ENCODE measurements at regions not wholly inside any gene's neighbourhood (a gene's known extent, or its start where the extent isn't known, plus 50 kb on each side); places are given as distances from the start of the nearest gene placed in this dataset.

DNA sequence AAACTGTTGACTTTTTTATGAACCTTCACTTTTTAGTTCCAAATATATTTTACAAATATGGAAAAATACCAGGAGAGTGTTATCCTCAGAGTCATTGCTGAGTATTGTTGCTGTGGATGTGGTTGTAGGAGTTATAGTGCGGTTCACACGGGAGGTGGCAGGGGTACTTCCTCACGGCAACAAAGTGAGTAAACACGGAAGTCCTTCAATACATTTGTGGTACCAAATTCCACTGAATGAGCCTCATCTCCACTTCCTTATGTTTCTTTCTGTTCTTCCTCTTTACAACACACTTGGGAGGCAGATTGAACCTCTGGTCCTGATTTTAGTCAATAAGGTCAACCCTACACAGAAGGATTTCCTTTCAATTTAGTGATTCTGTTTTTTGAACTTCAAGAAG is 371.8 kb downstream of the BTBD3 start:
- H3K9me3 ChIP-seq (ENCODE audit: insufficient read depth in 2 of 2, low read depth in 1 of 2, low read length in 1 of 2): no peaks in the 10 kb centered on the region
- no peak overlapping the region for H3K4me3 ChIP-seq (ENCODE audit: extremely low read depth in 1 of 4, insufficient read depth in 2 of 4, low read depth in 3 of 4, low read length in 4 of 4)
- H2BK20ac ChIP-seq (ENCODE audit: low read length): no peak overlapping the region
- H4K20me1 ChIP-seq (replicated peaks in 1 of 2; ENCODE audit: control insufficient read depth in 1 of 2, insufficient read depth in 2 of 2, low read length in 2 of 2): no peaks in the 10 kb centered on the region
- no peaks in the 10 kb centered on the region for H3K36me3 ChIP-seq (ENCODE audit: control insufficient read depth in 2 of 4, insufficient read depth in 4 of 4, low read length in 3 of 4)
- no peak overlapping the region for H2BK12ac ChIP-seq (ENCODE audit: low read depth, low read length)
- no peak overlapping the region for H4K91ac ChIP-seq (replicated peaks; ENCODE audit: insufficient read length, low read length)
- H2AFZ ChIP-seq (ENCODE audit: low read length): no peak overlapping the region
- DNase-seq (ENCODE audit: low read depth in 1 of 2, low spot score in 2 of 2) (no peak), FAIRE-seq (no peak)
- no peak overlapping the region for H3K56ac ChIP-seq (replicated peaks; ENCODE audit: insufficient read length, low read depth, low read length)
- H3K14ac ChIP-seq (ENCODE audit: insufficient read length): no peak overlapping the region
- H3K9ac ChIP-seq (replicated peaks in 1 of 4; ENCODE audit: extremely low read depth in 1 of 4, low read depth in 3 of 4, low read length in 3 of 4): no peak overlapping the region
- H3K4me2 ChIP-seq (ENCODE audit: insufficient read depth in 1 of 2, low read depth in 2 of 2, low read length in 2 of 2): no peak overlapping the region
- no peak overlapping the region for H2AK5ac ChIP-seq (ENCODE audit: low read depth, low read length)
- H3K23ac ChIP-seq (ENCODE audit: insufficient read length): no peak overlapping the region
- no peak overlapping the region for H2BK15ac ChIP-seq (ENCODE audit: low read length)
- H2BK120ac ChIP-seq (replicated peaks; ENCODE audit: low read depth, low read length): no peak overlapping the region
- WGBS, 2 experiments (ENCODE audit: extremely low coverage in 1 of 2, insufficient coverage in 1 of 2, insufficient read length in 1 of 2, insufficient replicate concordance in 2 of 2, low coverage in 1 of 2, low lambda C conversion rate in 2 of 2, missing lambda C conversion rate in 1 of 2): 91% methylated on average over 4 of the region's 4 CpGs; no CpG with 5 or more reads in 1 of the 2 experiments
- CTCF ChIA-PET (ENCODE audit: partially characterized antibody): interaction anchor here (0.7 to 1.3 kb wide), 3 partner anchors 277 to 595 kb away, joined by 3 to 5 read pairs (median 3); no protein-coding TSS in a partner anchor
- no peak overlapping the region for H3K18ac ChIP-seq (ENCODE audit: extremely low read depth, low read length)
- no peaks in the 10 kb centered on the region for H3K79me2 ChIP-seq (ENCODE audit: control insufficient read depth in 1 of 2, insufficient read depth in 2 of 2, low read length in 2 of 2)
- H4K5ac ChIP-seq (ENCODE audit: insufficient read length, low read depth, low read length): no peak overlapping the region
- no peaks in the 10 kb centered on the region for H3K4me1 ChIP-seq (replicated peaks in 1 of 4; ENCODE audit: control insufficient read depth in 3 of 4, insufficient read depth in 4 of 4, low read length in 3 of 4)
- no peaks in the 10 kb centered on the region for H3K23me2 ChIP-seq (ENCODE audit: low read depth, low read length)
- no peak overlapping the region for H2BK5ac ChIP-seq (ENCODE audit: low read depth, low read length)
- H3K79me1 ChIP-seq (ENCODE audit: low read depth, low read length): no peaks in the 10 kb centered on the region
- H3K27me3 ChIP-seq (replicated peaks in 1 of 4; ENCODE audit: control insufficient read depth in 3 of 4, extremely low read depth in 1 of 4, insufficient read depth in 3 of 4, low read length in 3 of 4): no peaks in the 10 kb centered on the region
- no peak for TF ChIP-seq KDM4A (IDR thresholded peaks at IDR 0.05; ENCODE audit: low read depth, low read length, severe bottlenecking)
- H3K4ac ChIP-seq (replicated peaks; ENCODE audit: insufficient read length, low read depth, low read length): no peak overlapping the region
- POLR2A ChIA-PET (ENCODE audit: partially characterized antibody): no interaction called here
- H4K8ac ChIP-seq (ENCODE audit: extremely low read depth, insufficient read depth, low read length): no peak overlapping the region
- H3K27ac ChIP-seq (ENCODE audit: low read depth, low read length): no peak overlapping the region

All from H1 (cell line).